ENCODE measurements at regions not wholly inside any gene's neighbourhood (a gene's known extent, or its start where the extent isn't known, plus 50 kb on each side); places are given as distances from the start of the nearest gene placed in this dataset.
"Not testable (repeated sequence)": the region's sequence is repeated elsewhere in the genome, so short reads cannot be mapped to it uniquely, and the experiment has no call there.

- in situ Hi-C loops (cut with MboI; ENCODE audit: low pct_unique_long_range_greater_than_20kb in 2 of 9, low sequenced_read_pairs in 9 of 9, unreplicated experiment in 9 of 9) = no loop called here
- Histone ChIP-seq H3K4me3 (no peak overlapping the region), H3K4me1 (replicated peaks in 1 of 2) (no peaks in the 10 kb centered on the region), H3K27ac (no peak overlapping the region)
- ATAC-seq (replicated peaks in 6 of 8) = no peak
Measured at GRCh38 chr11:39804271-39804670, 1655.2 kb downstream of the LRRC4C start.

GRCh38 chr11:39786682-39787081, 1672.8 kb downstream of the LRRC4C start:
- in situ Hi-C loops (cut with MboI; ENCODE audit: low pct_unique_long_range_greater_than_20kb in 2 of 9, low sequenced_read_pairs in 9 of 9, unreplicated experiment in 9 of 9) = no loop called here
- Histone ChIP-seq H3K4me3 (no peak overlapping the region), H3K27ac (no peak overlapping the region), H3K4me1 (replicated peaks in 1 of 2) (no peaks in the 10 kb centered on the region)
- ATAC-seq (replicated peaks in 6 of 8) = no peak
- 14 to 100% (median 82%) methylated on average over 2 to 8 of the region's 8 CpGs; no CpG with 5 or more reads in 4 of the 10 experiments for WGBS, 10 experiments

GRCh38 chr11:39786281-39786680, 1673.2 kb downstream of the LRRC4C start:
- no peak overlapping the region for H3K4me3 ChIP-seq
- 80 to 100% (median 97%) methylated on average over 1 to 6 of the region's 9 CpGs; no CpG with 5 or more reads in 7 of the 10 experiments for WGBS, 10 experiments
- H3K4me1 ChIP-seq (replicated peaks in 1 of 2) = no peaks in the 10 kb centered on the region
- in situ Hi-C loops (cut with MboI; ENCODE audit: low pct_unique_long_range_greater_than_20kb in 2 of 9, low sequenced_read_pairs in 9 of 9, unreplicated experiment in 9 of 9) = no loop called here
- no peak for ATAC-seq (replicated peaks in 6 of 8)
- H3K27ac ChIP-seq = no peak overlapping the region

GRCh38 chr11:39784873-39785272, 1674.6 kb downstream of the LRRC4C start:
- H3K27ac ChIP-seq = no peak overlapping the region
- ATAC-seq (replicated peaks in 6 of 8) = no peak
- H3K4me3 ChIP-seq = no peak overlapping the region
- WGBS, 10 experiments = 0 to 100% (median 81%) methylated on average over 1 to 4 of the region's 5 CpGs; no CpG with 5 or more reads in 7 of the 10 experiments
- H3K4me1 ChIP-seq (replicated peaks in 1 of 2) = no peaks in the 10 kb centered on the region
- in situ Hi-C loops (cut with MboI; ENCODE audit: low pct_unique_long_range_greater_than_20kb in 2 of 9, low sequenced_read_pairs in 9 of 9, unreplicated experiment in 9 of 9) = no loop called here

GRCh38 chr11:39780131-39780530, 1679.3 kb downstream of the LRRC4C start:
- 8 to 97% (median 80%) methylated on average over 1 to 3 of the region's 3 CpGs; no CpG with 5 or more reads in 1 of the 10 experiments for WGBS, 10 experiments
- ATAC-seq (replicated peaks in 6 of 8) = no peak
- Histone ChIP-seq H3K4me3 (no peak overlapping the region), H3K4me1 (replicated peaks in 1 of 2) (peaks cover 0 to 9% of the 10 kb centered on the region in 2 donors), H3K27ac (no peak overlapping the region)
- in situ Hi-C loops (cut with MboI; ENCODE audit: low pct_unique_long_range_greater_than_20kb in 2 of 9, low sequenced_read_pairs in 9 of 9, unreplicated experiment in 9 of 9) = no loop called here

- Histone ChIP-seq H3K27ac (no peak overlapping the region), H3K4me1 (replicated peaks in 1 of 2) (peaks cover 0 to 9% of the 10 kb centered on the region in 2 donors), H3K4me3 (no peak overlapping the region)
- ATAC-seq (replicated peaks in 6 of 8) = no peak
- 0 to 100% (median 67%) methylated on average over 2 to 3 of the region's 3 CpGs; no CpG with 5 or more reads in 1 of the 10 experiments for WGBS, 10 experiments
- in situ Hi-C loops (cut with MboI; ENCODE audit: low pct_unique_long_range_greater_than_20kb in 2 of 9, low sequenced_read_pairs in 9 of 9, unreplicated experiment in 9 of 9) = no loop called here
Measured at GRCh38 chr11:39777035-39777434, 1682.4 kb downstream of the LRRC4C start.

- no peak for ATAC-seq (replicated peaks in 6 of 8)
- H3K4me3 ChIP-seq = no peak overlapping the region
- no peak overlapping the region for H3K27ac ChIP-seq
- WGBS, 10 experiments = 100% methylated on average over 1 of the region's 1 CpG; no CpG with 5 or more reads in 8 of the 10 experiments
- H3K4me1 ChIP-seq (replicated peaks in 1 of 2) = no peaks in the 10 kb centered on the region
- in situ Hi-C loops (cut with MboI; ENCODE audit: low pct_unique_long_range_greater_than_20kb in 2 of 9, low sequenced_read_pairs in 9 of 9, unreplicated experiment in 9 of 9) = no loop called here
Measured at GRCh38 chr11:39772525-39773137, 1686.8 kb downstream of the LRRC4C start.

GRCh38 chr11:39768214-39768613, 1691.2 kb downstream of the LRRC4C start:
- in situ Hi-C loops (cut with MboI; ENCODE audit: low pct_unique_long_range_greater_than_20kb in 2 of 9, low sequenced_read_pairs in 9 of 9, unreplicated experiment in 9 of 9) = no loop called here
- H3K27ac ChIP-seq = no peak overlapping the region
- H3K4me3 ChIP-seq = no peak overlapping the region
- ATAC-seq (replicated peaks in 6 of 8) = no peak
- no peaks in the 10 kb centered on the region for H3K4me1 ChIP-seq (replicated peaks in 1 of 2)
- 0 to 100% (median 52%) methylated on average over 1 of the region's 1 CpG; no CpG with 5 or more reads in 2 of the 10 experiments for WGBS, 10 experiments

- H3K27ac ChIP-seq = no peak overlapping the region
- in situ Hi-C loops (cut with MboI; ENCODE audit: low pct_unique_long_range_greater_than_20kb in 2 of 9, low sequenced_read_pairs in 9 of 9, unreplicated experiment in 9 of 9) = no loop called here
- no peak overlapping the region for H3K4me3 ChIP-seq
- H3K4me1 ChIP-seq (replicated peaks in 1 of 2) = no peaks in the 10 kb centered on the region
- WGBS, 10 experiments = 0 to 100% (median 86%) methylated on average over 1 to 6 of the region's 6 CpGs; no CpG with 5 or more reads in 1 of the 10 experiments
- peak in 2 of 8 experiments; percentile 62 to 82 for ATAC-seq (replicated peaks in 6 of 8)
Measured at GRCh38 chr11:39745401-39745800, 1714.1 kb downstream of the LRRC4C start.

GRCh38 chr11:39741066-39741465, 1718.4 kb downstream of the LRRC4C start:
- in situ Hi-C loops (cut with MboI; ENCODE audit: low pct_unique_long_range_greater_than_20kb in 2 of 9, low sequenced_read_pairs in 9 of 9, unreplicated experiment in 9 of 9) = no loop called here
- Histone ChIP-seq H3K4me1 (replicated peaks in 1 of 2) (no peaks in the 10 kb centered on the region), H3K4me3 (no peak overlapping the region), H3K27ac (no peak overlapping the region)
- 14 to 100% (median 100%) methylated on average over 1 of the region's 2 CpGs; no CpG with 5 or more reads in 5 of the 10 experiments for WGBS, 10 experiments
- ATAC-seq (replicated peaks in 6 of 8) = peak in 3 of 8 experiments; percentile 16 to 88 (median 80)

GRCh38 chr11:39736351-39736750, 1723.1 kb downstream of the LRRC4C start:
- in situ Hi-C loops (cut with MboI; ENCODE audit: low pct_unique_long_range_greater_than_20kb in 2 of 9, low sequenced_read_pairs in 9 of 9, unreplicated experiment in 9 of 9); H3K4me1 ChIP-seq (replicated peaks in 1 of 2); H3K27ac ChIP-seq; ATAC-seq (replicated peaks in 6 of 8); H3K4me3 ChIP-seq: not testable (repeated sequence)
- 0 to 13% methylated on average over 1 to 3 of the region's 7 CpGs; no CpG with 5 or more reads in 8 of the 10 experiments for WGBS, 10 experiments

GRCh38 chr11:39732001-39732400, 1727.5 kb downstream of the LRRC4C start:
- no peak overlapping the region for H3K4me3 ChIP-seq
- H3K4me1 ChIP-seq (replicated peaks in 1 of 2) = peaks cover 0 to 2% of the 10 kb centered on the region in 2 donors
- no peak for ATAC-seq (replicated peaks in 6 of 8)
- H3K27ac ChIP-seq = no peak overlapping the region
- in situ Hi-C loops (cut with MboI; ENCODE audit: low pct_unique_long_range_greater_than_20kb in 2 of 9, low sequenced_read_pairs in 9 of 9, unreplicated experiment in 9 of 9) = no loop called here

- ATAC-seq (replicated peaks in 6 of 8) = no peak
- 0 to 100% (median 37%) methylated on average over 2 to 3 of the region's 3 CpGs; no CpG with 5 or more reads in 2 of the 10 experiments for WGBS, 10 experiments
- no peak overlapping the region for H3K27ac ChIP-seq
- H3K4me1 ChIP-seq (replicated peaks in 1 of 2) = peaks cover 2% of the 10 kb centered on the region in 2 donors
- no peak overlapping the region for H3K4me3 ChIP-seq
- in situ Hi-C loops (cut with MboI; ENCODE audit: low pct_unique_long_range_greater_than_20kb in 2 of 9, low sequenced_read_pairs in 9 of 9, unreplicated experiment in 9 of 9) = no loop called here
Measured at GRCh38 chr11:39725081-39725480, 1734.4 kb downstream of the LRRC4C start.

- no peak overlapping the region for H3K4me3 ChIP-seq
- WGBS, 10 experiments = 0 to 100% (median 36%) methylated on average over 1 to 4 of the region's 4 CpGs; no CpG with 5 or more reads in 3 of the 10 experiments
- H3K4me1 ChIP-seq (replicated peaks in 1 of 2) = peaks cover 2% of the 10 kb centered on the region in 2 donors
- ATAC-seq (replicated peaks in 6 of 8) = no peak
- H3K27ac ChIP-seq = no peak overlapping the region
- in situ Hi-C loops (cut with MboI; ENCODE audit: low pct_unique_long_range_greater_than_20kb in 2 of 9, low sequenced_read_pairs in 9 of 9, unreplicated experiment in 9 of 9) = no loop called here
Measured at GRCh38 chr11:39724404-39724803, 1735.0 kb downstream of the LRRC4C start.
